ENCODE measurements at regions not wholly inside any gene's neighbourhood (a gene's known extent, or its start where the extent isn't known, plus 50 kb on each side); places are given as distances from the start of the nearest gene placed in this dataset.

DNA sequence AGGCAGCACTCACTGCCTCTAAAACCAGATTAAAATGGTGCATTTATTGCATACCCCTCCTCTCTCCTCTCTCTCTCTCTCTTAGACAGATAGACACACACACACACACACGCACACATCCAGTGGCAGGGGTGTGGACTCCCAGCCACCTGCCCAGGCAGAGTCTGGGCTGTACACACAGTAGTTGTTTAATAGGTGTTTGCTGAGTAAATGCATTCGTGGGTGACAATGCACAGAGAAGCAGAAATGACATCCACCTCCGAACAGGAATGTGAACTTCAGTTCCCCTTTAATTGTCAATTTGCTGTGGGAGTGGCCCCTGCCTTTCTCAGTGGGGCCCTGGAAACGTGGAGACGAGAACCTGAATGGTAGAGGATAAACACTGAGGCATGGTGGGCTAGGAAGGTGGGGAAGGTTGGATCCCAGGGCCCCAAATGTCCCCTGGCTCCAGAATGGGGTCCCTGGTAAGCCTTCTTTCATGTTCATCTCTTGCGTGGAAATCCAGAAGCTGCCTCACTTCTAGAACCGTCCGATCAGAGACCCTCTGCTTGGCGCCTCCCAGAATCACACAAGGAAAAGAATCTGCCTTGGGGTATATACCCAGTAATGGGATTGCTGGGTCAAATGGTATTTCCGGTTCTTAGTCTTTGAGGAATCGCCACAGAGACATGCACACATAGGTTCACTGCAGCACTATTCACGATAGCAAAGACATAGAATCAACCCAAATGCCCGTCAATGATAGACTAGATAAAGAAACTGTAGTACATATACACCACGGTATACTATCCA lies 58.5 kb upstream of the ECHDC3 start:
- TF ChIP-seq POLR2A (IDR thresholded peaks at IDR 0.05; ENCODE audit: low read depth, low read length) (0 out of 2 replicates have a peak, but pooled peaks have one; percentile 14), POLR2AphosphoS5 (IDR thresholded peaks at IDR 0.05; ENCODE audit: low read depth, low read length) (no peak), TAF1 (IDR thresholded peaks at IDR 0.05; ENCODE audit: borderline replicate concordance, low read depth, low read length) (peak; percentile 17; the same call in 1 of the 2 replicates)
